ENCODE measurements at regions not wholly inside any gene's neighbourhood (a gene's known extent, or its start where the extent isn't known, plus 50 kb on each side); places are given as distances from the start of the nearest gene placed in this dataset.

DNA sequence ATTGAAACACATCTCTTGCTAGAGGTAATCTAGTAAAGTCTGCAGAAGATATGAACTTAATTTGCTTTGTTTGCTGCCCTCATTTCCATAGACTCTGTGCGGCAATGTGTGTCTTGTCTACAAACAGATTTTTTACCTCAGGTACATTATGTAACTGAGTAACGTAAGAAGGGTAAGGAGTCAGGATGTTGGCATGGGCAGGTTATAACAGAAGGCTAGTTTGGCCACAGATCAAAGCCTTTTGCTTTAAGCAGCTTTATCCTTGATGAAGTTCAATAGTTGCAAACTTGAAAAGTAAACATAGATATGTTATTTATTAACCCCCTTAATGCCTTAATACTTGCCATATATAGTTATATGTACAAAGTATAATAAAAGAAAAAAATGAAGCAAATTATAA, 391.6 kb upstream of the FKBP1C start:
- no peak for TF ChIP-seq MED1 (CRISPR knock-in tag; IDR thresholded peaks at IDR 0.05; ENCODE audit: borderline replicate concordance)
- no peak for TF ChIP-seq GATAD2A (IDR thresholded peaks at IDR 0.05)
- TF ChIP-seq ZNF324 (CRISPR knock-in tag; IDR thresholded peaks at IDR 0.05): no peak
- no peak for TF ChIP-seq TFE3 (CRISPR knock-in tag; IDR thresholded peaks at IDR 0.05)
- TF ChIP-seq, protein P1, sequence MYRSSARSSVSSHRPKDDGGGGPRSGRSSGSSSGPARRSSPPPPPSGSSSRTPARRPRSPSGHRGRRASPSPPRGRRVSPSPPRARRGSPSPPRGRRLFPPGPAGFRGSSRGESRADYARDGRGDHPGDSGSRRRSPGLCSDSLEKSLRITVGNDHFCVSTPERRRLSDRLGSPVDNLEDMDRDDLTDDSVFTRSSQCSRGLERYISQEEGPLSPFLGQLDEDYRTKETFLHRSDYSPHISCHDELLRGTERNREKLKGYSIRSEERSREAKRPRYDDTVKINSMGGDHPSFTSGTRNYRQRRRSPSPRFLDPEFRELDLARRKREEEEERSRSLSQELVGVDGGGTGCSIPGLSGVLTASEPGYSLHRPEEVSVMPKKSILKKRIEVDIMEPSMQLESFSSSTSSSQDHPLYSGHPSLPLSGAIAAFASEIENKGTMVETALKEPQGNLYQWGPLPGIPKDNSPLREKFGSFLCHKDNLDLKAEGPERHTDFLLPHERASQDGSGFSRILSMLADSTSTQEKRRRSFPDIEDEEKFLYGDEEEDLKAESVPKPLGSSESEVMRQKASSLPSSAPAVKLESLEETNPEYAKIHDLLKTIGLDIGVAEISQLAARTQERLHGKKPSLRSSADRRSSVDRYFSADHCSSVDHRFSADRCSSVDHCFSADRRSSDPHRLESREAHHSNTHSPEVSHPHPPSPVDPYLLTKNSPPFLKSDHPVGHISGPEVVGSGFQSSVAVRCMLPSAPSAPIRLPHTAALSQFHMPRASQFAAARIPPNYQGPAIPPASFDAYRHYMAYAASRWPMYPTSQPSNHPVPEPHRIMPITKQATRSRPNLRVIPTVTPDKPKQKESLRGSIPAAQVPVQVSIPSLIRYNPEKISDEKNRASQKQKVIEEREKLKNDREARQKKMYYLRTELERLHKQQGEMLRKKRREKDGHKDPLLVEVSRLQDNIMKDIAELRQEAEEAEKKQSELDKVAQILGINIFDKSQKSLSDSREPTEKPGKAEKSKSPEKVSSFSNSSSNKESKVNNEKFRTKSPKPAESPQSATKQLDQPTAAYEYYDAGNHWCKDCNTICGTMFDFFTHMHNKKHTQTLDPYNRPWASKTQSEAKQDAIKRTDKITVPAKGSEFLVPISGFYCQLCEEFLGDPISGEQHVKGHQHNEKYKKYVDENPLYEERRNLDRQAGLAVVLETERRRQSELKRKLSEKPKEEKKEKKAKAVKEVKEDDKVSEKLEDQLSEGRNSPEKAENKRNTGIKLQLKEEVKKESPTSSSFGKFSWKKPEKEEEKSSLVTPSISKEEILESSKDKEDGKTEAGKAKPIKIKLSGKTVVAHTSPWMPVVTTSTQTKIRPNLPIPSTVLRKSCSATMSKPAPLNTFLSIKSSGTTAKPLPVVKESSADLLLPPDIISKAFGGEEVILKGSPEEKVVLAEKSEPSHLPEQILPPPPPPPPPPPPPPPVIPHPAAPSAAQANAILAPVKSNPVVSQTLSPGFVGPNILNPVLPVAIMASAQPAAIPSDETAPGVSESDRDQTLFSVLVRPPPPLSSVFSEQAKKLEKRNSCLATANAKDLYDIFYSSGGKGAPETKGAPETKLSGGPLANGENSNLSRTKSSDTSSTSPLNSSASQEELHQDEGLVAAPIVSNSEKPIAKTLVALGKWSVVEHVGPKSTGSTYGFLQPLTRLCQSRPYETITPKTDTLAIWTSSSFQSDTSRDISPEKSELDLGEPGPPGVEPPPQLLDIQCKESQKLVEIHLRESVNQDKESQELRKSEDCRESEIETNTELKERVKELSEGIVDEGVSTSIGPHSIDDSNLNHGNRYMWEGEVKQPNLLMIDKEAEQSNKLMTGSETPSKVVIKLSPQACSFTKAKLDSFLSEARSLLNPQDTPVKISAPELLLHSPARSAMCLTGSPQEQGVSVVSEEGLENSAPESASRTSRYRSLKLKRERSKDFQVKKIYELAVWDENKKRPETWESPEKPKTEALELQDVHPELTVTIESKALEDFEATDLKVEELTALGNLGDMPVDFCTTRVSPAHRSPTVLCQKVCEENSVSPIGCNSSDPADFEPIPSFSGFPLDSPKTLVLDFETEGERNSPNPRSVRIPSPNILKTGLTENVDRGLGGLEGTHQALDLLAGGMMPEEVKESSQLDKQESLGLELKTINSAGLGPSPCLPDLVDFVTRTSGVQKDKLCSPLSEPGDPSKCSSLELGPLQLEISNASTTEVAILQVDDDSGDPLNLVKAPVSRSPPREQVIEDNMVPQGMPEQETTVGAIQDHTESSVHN (IDR thresholded peaks at IDR 0.05; ENCODE audit: borderline replicate concordance in 1 of 2, low read depth in 1 of 2): no peak
- TF ChIP-seq CBX1 (IDR thresholded peaks at IDR 0.05; ENCODE audit: low read depth): no peak
- TF ChIP-seq GATAD2B (IDR thresholded peaks at IDR 0.05; ENCODE audit: borderline replicate concordance): no peak
- no peak for TF ChIP-seq BDP1 (IDR thresholded peaks at IDR 0.05; ENCODE audit: insufficient read depth, insufficient read length)
- ChIA-PET CTCF (ENCODE audit: low intra/inter-chr PET ratio) (no interaction called here), POLR2A (no interaction called here)
- Histone ChIP-seq H2AFZ (ENCODE audit: low read depth, low read length) (no peak overlapping the region), H3K9ac (ENCODE audit: insufficient read depth in 1 of 2, low read depth in 2 of 2, low read length in 2 of 2) (no peak overlapping the region), H4K20me1 (replicated peaks; ENCODE audit: control insufficient read depth, insufficient read depth, low read length) (no peaks in the 10 kb centered on the region), H3K9me3 (replicated peaks; ENCODE audit: control insufficient read depth, insufficient read depth, low read depth, low read length) (no peaks in the 10 kb centered on the region), H3K27ac (ENCODE audit: extremely low read depth, low read depth, low read length) (no peak overlapping the region), H3K79me2 (ENCODE audit: control insufficient read depth, insufficient read depth, low read length) (no peaks in the 10 kb centered on the region), H3K27me3 (ENCODE audit: control insufficient read depth in 2 of 2, insufficient read depth in 2 of 2, low read length in 2 of 2) (no peaks in the 10 kb centered on the region), H3K36me3 (ENCODE audit: control insufficient read depth, insufficient read depth, low read length) (no peaks in the 10 kb centered on the region), H3K4me2 (ENCODE audit: insufficient read depth, low read length) (no peak overlapping the region), H3K9me1 (ENCODE audit: control insufficient read depth, insufficient read depth, low read length) (no peaks in the 10 kb centered on the region), H3K4me3 (no peak overlapping the region), H3K4me1 (replicated peaks in 1 of 2; ENCODE audit: control insufficient read depth in 2 of 2, insufficient read depth in 2 of 2, low read length in 2 of 2) (no peaks in the 10 kb centered on the region)
- no peak for DNase-seq (ENCODE audit: extremely low read depth in 1 of 4, low spot score in 3 of 4)
- in situ Hi-C loops (cut with MboI) (no loop called here), intact Hi-C loops (cut with micrococcal nuclease) (no loop called here)
- no TSS peak for BruUV-seq (replicated peaks)
- FAIRE-seq: no peak
- no peak for ATAC-seq
- WGBS (ENCODE audit: insufficient coverage, low coverage, missing lambda C conversion rate): 0% methylated on average over 2 of the region's 2 CpGs

Data from K562 (cell line).